Smooth muscle cell (in vitro differentiated cells): ENCODE measurements at regions not wholly inside any gene's neighbourhood (a gene's known extent, or its start where the extent isn't known, plus 50 kb on each side); places are given as distances from the start of the nearest gene placed in this dataset.

ENCODE experiments used
- DNase-seq: peaks from one replicate; lab custom pipeline; 2025; ENCODE audit not compliant: unreplicated experiment; lab: John Stamatoyannopoulos, UW
- H2AFZ ChIP-seq: fragments of 200-600 bp; sonication (generic); 2 replicates; pipeline ENCODE4 v1.6.0; 2016; ENCODE audit warnings: antibody characterized with exemption, low read depth, mild to moderate bottlenecking
- H3F3A ChIP-seq: fragments of 200-600 bp; sonication (generic); 2 replicates; pipeline ENCODE4 v1.6.0; 2017; ENCODE audit warnings: antibody characterized with exemption, low read depth
- H3K27ac ChIP-seq: fragments of 200-600 bp; sonication (generic); 2 replicates; pipeline ENCODE4 v1.5.1; 2016; ENCODE audit warnings: low read depth, mild to moderate bottlenecking
- H3K27me3 ChIP-seq: fragments of 200-600 bp; sonication (generic); 2 replicates; pipeline ENCODE4 v1.6.1; 2016; ENCODE audit warnings: low read depth, mild to moderate bottlenecking
- H3K36me3 ChIP-seq: fragments of 200-600 bp; sonication (generic); 2 replicates; pipeline ENCODE4 v1.5.1; 2016; ENCODE audit warnings: low read depth
- H3K4me1 ChIP-seq: fragments of 200-600 bp; sonication (generic); 2 replicates; pipeline ENCODE4 v1.5.1; 2016; ENCODE audit warnings: low read depth
- H3K4me2 ChIP-seq: fragments of 200-600 bp; sonication (generic); 2 replicates; pipeline ENCODE4 v1.6.0; 2016; ENCODE audit warnings: mild to moderate bottlenecking
- H3K4me3 ChIP-seq: fragments of 200-600 bp; sonication (generic); 2 replicates; pipeline ENCODE4 v1.5.1; 2016; ENCODE audit warnings: mild to moderate bottlenecking
- H3K79me2 ChIP-seq: fragments of 200-600 bp; sonication (generic); 2 replicates; pipeline ENCODE4 v1.6.0; 2016; ENCODE audit warnings: low read depth, mild to moderate bottlenecking
- H3K9ac ChIP-seq: fragments of 200-600 bp; sonication (generic); 2 replicates; pipeline ENCODE4 v1.6.0; 2016; ENCODE audit warnings: low read depth
- H3K9me3 ChIP-seq: fragments of 200-600 bp; sonication (generic); replicated peaks from 2 replicates; pipeline ENCODE4 v1.5.1; 2016; ENCODE audit warnings: low read depth
- H4K20me1 ChIP-seq: fragments of 200-600 bp; sonication (generic); 2 replicates; pipeline ENCODE4 v1.6.0; 2016; ENCODE audit warnings: low read depth
- CTCF ChIP-seq: fragments of 200-600 bp; sonication (generic); IDR thresholded peaks from 2 replicates; pipeline ENCODE4 v1.5.1; 2017; ENCODE audit warnings: borderline replicate concordance, mild to moderate bottlenecking, antibody characterized with exemption; ENCODE audit not compliant: insufficient read depth, poor library complexity, severe bottlenecking
- WGBS: methylation state at CpG from one replicate; pipeline ENCODE4 v1.1.7; 2016; ENCODE audit warnings: low lambda C conversion rate; 5-methylcytosine and 5-hydroxymethylcytosine counted together

GRCh38 chr2:136530146-136530545, 235.2 kb upstream of the THSD7B start:
- Histone ChIP-seq H3K27ac (no peak overlapping the region), H3K36me3 (no peaks in the 10 kb centered on the region), H3K4me2 (no peak overlapping the region), H4K20me1 (no peaks in the 10 kb centered on the region), H3K4me3 (no peak overlapping the region), H3F3A (no peaks in the 10 kb centered on the region), H3K79me2 (no peaks in the 10 kb centered on the region), H3K27me3 (no peaks in the 10 kb centered on the region), H3K4me1 (no peaks in the 10 kb centered on the region), H3K9ac (no peak overlapping the region), H2AFZ (no peak overlapping the region), H3K9me3 (no peaks in the 10 kb centered on the region)
- no peak for TF ChIP-seq CTCF
- no peak for DNase-seq

- H3K9ac ChIP-seq: no peak overlapping the region
- no peaks in the 10 kb centered on the region for H3K36me3 ChIP-seq
- no peak for TF ChIP-seq CTCF
- H3K79me2 ChIP-seq: no peaks in the 10 kb centered on the region
- H3K9me3 ChIP-seq: no peaks in the 10 kb centered on the region
- H3K27me3 ChIP-seq: peaks cover 3% of the 10 kb centered on the region
- H2AFZ ChIP-seq: no peak overlapping the region
- no peak overlapping the region for H3K4me2 ChIP-seq
- WGBS: 29% methylated on average over 2 of the region's 2 CpGs
- no peak for DNase-seq
- no peaks in the 10 kb centered on the region for H3F3A ChIP-seq
- H3K4me3 ChIP-seq: no peak overlapping the region
- no peaks in the 10 kb centered on the region for H4K20me1 ChIP-seq
- H3K4me1 ChIP-seq: no peaks in the 10 kb centered on the region
- H3K27ac ChIP-seq: no peak overlapping the region
Measured at GRCh38 chr2:136527560-136527959, 237.8 kb upstream of the THSD7B start.

GRCh38 chr2:136522724-136523123, 242.6 kb upstream of the THSD7B start:
- no peaks in the 10 kb centered on the region for H3K9me3 ChIP-seq
- H2AFZ ChIP-seq: no peak overlapping the region
- no peak overlapping the region for H3K4me3 ChIP-seq
- DNase-seq: no peak
- no peaks in the 10 kb centered on the region for H3F3A ChIP-seq
- H3K9ac ChIP-seq: no peak overlapping the region
- TF ChIP-seq CTCF: no peak
- no peaks in the 10 kb centered on the region for H3K79me2 ChIP-seq
- 83% methylated on average over 6 of the region's 6 CpGs for WGBS
- H3K27ac ChIP-seq: no peak overlapping the region
- H4K20me1 ChIP-seq: no peaks in the 10 kb centered on the region
- H3K36me3 ChIP-seq: no peaks in the 10 kb centered on the region
- no peaks in the 10 kb centered on the region for H3K4me1 ChIP-seq
- H3K27me3 ChIP-seq: peaks cover 3% of the 10 kb centered on the region
- no peak overlapping the region for H3K4me2 ChIP-seq

- no peaks in the 10 kb centered on the region for H3K27me3 ChIP-seq
- H3K27ac ChIP-seq: no peak overlapping the region
- no peak for DNase-seq
- H4K20me1 ChIP-seq: no peaks in the 10 kb centered on the region
- WGBS: 39% methylated on average over 2 of the region's 2 CpGs
- no peaks in the 10 kb centered on the region for H3F3A ChIP-seq
- H3K4me1 ChIP-seq: no peaks in the 10 kb centered on the region
- H3K9ac ChIP-seq: no peak overlapping the region
- H3K4me2 ChIP-seq: no peak overlapping the region
- H3K79me2 ChIP-seq: no peaks in the 10 kb centered on the region
- H2AFZ ChIP-seq: no peak overlapping the region
- H3K36me3 ChIP-seq: no peaks in the 10 kb centered on the region
- no peak for TF ChIP-seq CTCF
- H3K9me3 ChIP-seq: no peaks in the 10 kb centered on the region
- H3K4me3 ChIP-seq: no peak overlapping the region
Measured at GRCh38 chr2:136517716-136518115, 247.6 kb upstream of the THSD7B start.
